HCT116 (cell line): ENCODE measurements at regions not wholly inside any gene's neighbourhood (a gene's known extent, or its start where the extent isn't known, plus 50 kb on each side); places are given as distances from the start of the nearest gene placed in this dataset.

ENCODE experiments used
- ATAC-seq: fragments of 200-7000 bp; cut with Tn5 transposase; 2 replicates; pipeline ENCODE4 v1.9.1; 2020; ENCODE audit warnings: mild to moderate bottlenecking, moderate library complexity
- BruUV-seq: library from RNA; stranded (reverse); fragments of 400-500 nt; replicated peaks from 2 replicates; lab custom pipeline; 2021; lab: Mats Ljungman, UMichigan
- CTCF ChIA-PET: fragments of 300-600 bp; sonication (Branson Sonifier 250); formaldehyde crosslinking; loops from one replicate; lab custom pipeline; 2021; ENCODE audit warnings: antibody characterized with exemption; lab: Charles Lee
- POLR2A ChIA-PET: fragments of 300-600, 350-600 bp; sonication (Branson Sonifier 250); formaldehyde crosslinking; loops from one replicate; lab custom pipeline; 2021; ENCODE audit warnings: antibody characterized with exemption; lab: Charles Lee
- RAD21 ChIA-PET, 2 experiments: fragments of 300-600 bp; sonication (Branson Sonifier 250); formaldehyde crosslinking; loops; one replicate each; lab custom pipeline; 2023; ENCODE audit warnings: low total read pairs in 2 of 2; ENCODE audit not compliant: uncharacterized antibody in 2 of 2, unreplicated experiment in 2 of 2, low non-redundant PET in 1 of 2; lab: Charles Lee
- DNase-seq: peaks from one replicate; pipeline ENCODE4 v3.0.0-alpha.2; 2010; ENCODE audit warnings: low read depth, low spot score
- H2AFZ ChIP-seq: fragments of 200-600 bp; shearing (Covaris generic), sonication (generic); 2 replicates; pipeline ENCODE4 v1.6.1; 2017; ENCODE audit warnings: low read depth, mixed run types, mixed read lengths, antibody characterized with exemption, low read length; ENCODE audit not compliant: poor library complexity, severe bottlenecking
- H3K27ac ChIP-seq: 2 replicates; pipeline ENCODE4 v1.5.1; 2012; ENCODE audit warnings: low read depth, low read length
- H3K27me3 ChIP-seq: fragments of 200-600 bp; sonication (generic); 2 replicates; pipeline ENCODE4 v1.6.1; 2016; ENCODE audit warnings: mixed run types, low read length, mixed read lengths; ENCODE audit not compliant: insufficient read depth
- H3K36me3 ChIP-seq, 2 experiments: fragments of 200-500 bp in 1 of 2; fragments of 200-600 bp in 1 of 2; sonication (Bioruptor generic) in 1 of 2; sonication (generic) in 1 of 2; 2 replicates each; pipeline versions ENCODE4 v1.5.1 to v1.6.1; 2014 to 2016; ENCODE audit warnings: low read length in 2 of 2, inconsistent platforms in 1 of 2, mixed read lengths in 1 of 2, mixed run types in 1 of 2; ENCODE audit not compliant: insufficient read depth in 2 of 2, control insufficient read depth in 1 of 2
- H3K4me1 ChIP-seq, 2 experiments: fragments of 200-600 bp in 1 of 2; sonication (generic) in 1 of 2; 2 replicates each; pipeline versions ENCODE4 v1.5.1 to v1.6.1; 2012 to 2017; ENCODE audit warnings: low read length in 2 of 2, inconsistent platforms in 1 of 2, mild to moderate bottlenecking in 1 of 2, mixed read lengths in 1 of 2, mixed run types in 1 of 2, moderate library complexity in 1 of 2; ENCODE audit not compliant: insufficient read depth in 2 of 2, control insufficient read depth in 1 of 2
- H3K4me2 ChIP-seq: fragments of 200-600 bp; sonication (generic); 2 replicates; pipeline ENCODE4 v1.6.1; 2017; ENCODE audit warnings: mixed run types, low read length, mixed read lengths
- H3K4me3 ChIP-seq, 2 experiments: fragments of 200-600 bp in 1 of 2; sonication (generic) in 1 of 2; replicated peaks in 1 of 2; 2 replicates each; pipeline ENCODE4 v1.5.1; 2011 to 2016; ENCODE audit warnings: low read length in 2 of 2, control low read depth in 1 of 2, low read depth in 1 of 2, mild to moderate bottlenecking in 1 of 2, mixed read lengths in 1 of 2, mixed run types in 1 of 2
- H3K79me2 ChIP-seq: fragments of 200-600 bp; sonication (generic); 2 replicates; pipeline ENCODE4 v1.6.1; 2017; ENCODE audit warnings: mild to moderate bottlenecking, mixed run types, low read length, moderate library complexity, mixed read lengths; ENCODE audit not compliant: insufficient read depth
- H3K9ac ChIP-seq: fragments of 200-600 bp; sonication (generic); 2 replicates; pipeline ENCODE4 v1.6.1; 2016; ENCODE audit warnings: low read length, mixed read lengths
- H3K9me2 ChIP-seq: fragments of 200-600 bp; sonication (generic), shearing (Covaris generic); 2 replicates; pipeline ENCODE4 v1.6.1; 2017; ENCODE audit warnings: mixed run types, mild to moderate bottlenecking, moderate library complexity; ENCODE audit not compliant: insufficient read depth
- H3K9me3 ChIP-seq, 2 experiments: fragments of 200-500 bp in 1 of 2; fragments of 200-600 bp in 1 of 2; sonication (Bioruptor generic) in 1 of 2; sonication (generic) in 1 of 2; 2 replicates each; pipeline ENCODE4 v1.6.1; 2014 to 2017; ENCODE audit warnings: low read length in 2 of 2, mixed read lengths in 2 of 2, inconsistent platforms in 1 of 2, low read depth in 1 of 2, mild to moderate bottlenecking in 1 of 2, mixed run types in 1 of 2, moderate library complexity in 1 of 2; ENCODE audit not compliant: control insufficient read depth in 1 of 2, insufficient read depth in 1 of 2
- H4K20me1 ChIP-seq: fragments of 200-600 bp; sonication (generic), shearing (Covaris generic); 2 replicates; pipeline ENCODE4 v1.6.1; 2017; ENCODE audit warnings: mixed run types, mild to moderate bottlenecking, moderate library complexity; ENCODE audit not compliant: insufficient read depth
- EGR1 ChIP-seq: IDR thresholded peaks from 2 replicates; pipeline ENCODE4 v1.6.1; 2012; ENCODE audit warnings: low read depth
- ELF1 ChIP-seq: IDR thresholded peaks from 2 replicates; pipeline ENCODE4 v1.6.1; 2012; ENCODE audit warnings: low read depth, borderline replicate concordance
- EZH2phosphoT487 ChIP-seq: fragments of 200-600 bp; IDR thresholded peaks from 2 replicates; pipeline ENCODE4 v1.6.1; 2018; ENCODE audit warnings: antibody characterized with exemption, borderline replicate concordance
- POLR2A ChIP-seq: IDR thresholded peaks from 2 replicates; pipeline ENCODE4 v1.7.0; 2011; ENCODE audit warnings: borderline replicate concordance; ENCODE audit not compliant: insufficient read depth, insufficient read length; ENCODE audit errors: extremely low read depth
- POLR2AphosphoS5 ChIP-seq: IDR thresholded peaks from 2 replicates; pipeline ENCODE4 v1.6.1; 2011; ENCODE audit warnings: mild to moderate bottlenecking, low read depth, low read length, moderate library complexity
- RAD21 ChIP-seq: IDR thresholded peaks from 2 replicates; pipeline ENCODE4 v1.6.1; 2012; ENCODE audit warnings: low read depth, mild to moderate bottlenecking
- SIN3A ChIP-seq: IDR thresholded peaks from 2 replicates; pipeline ENCODE4 v1.6.1; 2012; ENCODE audit warnings: low read depth
- TCF7L2 ChIP-seq: IDR thresholded peaks from 2 replicates; pipeline ENCODE4 v1.7.0; 2011; ENCODE audit warnings: borderline replicate concordance, inconsistent platforms; ENCODE audit not compliant: insufficient read depth, insufficient read length; ENCODE audit errors: extremely low read depth
- YY1 ChIP-seq: IDR thresholded peaks from 2 replicates; pipeline ENCODE4 v1.6.1; 2011; ENCODE audit warnings: low read length, low read depth, moderate library complexity, mild to moderate bottlenecking; ENCODE audit not compliant: insufficient replicate concordance; ENCODE audit errors: extremely low read depth
- ZFX ChIP-seq: fragments of 450-650 bp; IDR thresholded peaks from 2 replicates; pipeline ENCODE4 v1.6.1; 2017
- intact Hi-C: fragments of 100-400 bp; cut with micrococcal nuclease; formaldehyde crosslinking; loops from 2 replicates; pipeline ENCODE4 v1.10.0; 2022
- TF ChIP-seq, protein P1 (sequence below), 3 experiments: fragments of 200-600 bp in 1 of 3; sonication (generic) in 1 of 3; IDR thresholded peaks in 2 of 3; conservative IDR thresholded peaks in 1 of 3; 2 replicates each; pipeline ENCODE4 v1.5.1; 2012 to 2017; ENCODE audit warnings: low read depth in 2 of 3, low read length in 2 of 3, antibody characterized with exemption in 1 of 3, borderline replicate concordance in 1 of 3, control low read depth in 1 of 3, mild to moderate bottlenecking in 1 of 3, mixed read lengths in 1 of 3, mixed run types in 1 of 3, moderate library complexity in 1 of 3; ENCODE audit not compliant: insufficient read depth in 1 of 3
- TF ChIP-seq, protein P2 (sequence below): IDR thresholded peaks from 2 replicates; pipeline ENCODE4 v1.6.1; 2011; ENCODE audit warnings: mild to moderate bottlenecking, low read length, moderate library complexity; ENCODE audit not compliant: insufficient replicate concordance; ENCODE audit errors: extremely low read depth
- TF ChIP-seq, protein P3 (sequence below): IDR thresholded peaks from 2 replicates; pipeline ENCODE4 v1.6.1; 2012

DNA sequence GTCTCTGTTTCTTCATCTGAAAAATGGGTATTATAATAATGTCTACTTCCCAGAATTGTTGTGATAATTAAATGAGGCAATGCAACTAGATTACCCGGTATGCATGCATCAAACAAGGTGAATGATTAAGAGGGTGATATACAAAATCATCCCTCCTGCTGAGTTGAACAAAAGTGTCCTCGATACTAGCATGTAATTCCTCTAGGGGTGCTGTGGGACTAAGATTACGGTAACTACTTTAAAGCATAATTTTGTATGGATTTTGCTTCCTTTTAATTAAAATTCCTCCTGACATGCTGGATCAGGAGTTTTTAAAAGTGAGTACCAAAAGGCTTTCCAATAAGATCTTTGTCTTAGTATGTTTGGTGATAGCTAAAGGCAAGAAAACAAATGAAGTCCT, 98.7 kb upstream of the PRMT6 start:
- TF ChIP-seq SIN3A: no peak
- TF ChIP-seq, protein P1, sequence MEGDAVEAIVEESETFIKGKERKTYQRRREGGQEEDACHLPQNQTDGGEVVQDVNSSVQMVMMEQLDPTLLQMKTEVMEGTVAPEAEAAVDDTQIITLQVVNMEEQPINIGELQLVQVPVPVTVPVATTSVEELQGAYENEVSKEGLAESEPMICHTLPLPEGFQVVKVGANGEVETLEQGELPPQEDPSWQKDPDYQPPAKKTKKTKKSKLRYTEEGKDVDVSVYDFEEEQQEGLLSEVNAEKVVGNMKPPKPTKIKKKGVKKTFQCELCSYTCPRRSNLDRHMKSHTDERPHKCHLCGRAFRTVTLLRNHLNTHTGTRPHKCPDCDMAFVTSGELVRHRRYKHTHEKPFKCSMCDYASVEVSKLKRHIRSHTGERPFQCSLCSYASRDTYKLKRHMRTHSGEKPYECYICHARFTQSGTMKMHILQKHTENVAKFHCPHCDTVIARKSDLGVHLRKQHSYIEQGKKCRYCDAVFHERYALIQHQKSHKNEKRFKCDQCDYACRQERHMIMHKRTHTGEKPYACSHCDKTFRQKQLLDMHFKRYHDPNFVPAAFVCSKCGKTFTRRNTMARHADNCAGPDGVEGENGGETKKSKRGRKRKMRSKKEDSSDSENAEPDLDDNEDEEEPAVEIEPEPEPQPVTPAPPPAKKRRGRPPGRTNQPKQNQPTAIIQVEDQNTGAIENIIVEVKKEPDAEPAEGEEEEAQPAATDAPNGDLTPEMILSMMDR (IDR thresholded peaks at IDR 0.05 in 2 of 3, conservative IDR thresholded peaks at IDR 0.05 in 1 of 3; ENCODE audit: borderline replicate concordance in 1 of 3, insufficient read depth in 1 of 3, low read depth in 2 of 3, low read length in 2 of 3): 0 out of 6 replicates have a peak, but pooled peaks of 1 of the 3 experiments have one; percentile 12
- Histone ChIP-seq H3K9ac (no peak overlapping the region), H3K4me2 (no peak overlapping the region), H2AFZ (no peak overlapping the region), H3K4me1 (no peaks in the 10 kb centered on the region), H3K9me2 (no peaks in the 10 kb centered on the region), H3K9me3 (peaks cover 0 to 9% of the 10 kb centered on the region in 2 experiments; a peak in 1 of 4 replicates), H3K36me3 (no peaks in the 10 kb centered on the region), H3K27ac (no peak overlapping the region), H3K27me3 (no peaks in the 10 kb centered on the region), H3K4me3 (no peak overlapping the region), H4K20me1 (no peaks in the 10 kb centered on the region), H3K79me2 (no peaks in the 10 kb centered on the region)
- POLR2A ChIA-PET: no interaction called here
- CTCF ChIA-PET: no interaction called here
- no peak for DNase-seq
- RAD21 ChIA-PET: no interaction called here
- intact Hi-C loops: no loop called here
- no peak for ATAC-seq
- BruUV-seq: no TSS peak

DNA sequence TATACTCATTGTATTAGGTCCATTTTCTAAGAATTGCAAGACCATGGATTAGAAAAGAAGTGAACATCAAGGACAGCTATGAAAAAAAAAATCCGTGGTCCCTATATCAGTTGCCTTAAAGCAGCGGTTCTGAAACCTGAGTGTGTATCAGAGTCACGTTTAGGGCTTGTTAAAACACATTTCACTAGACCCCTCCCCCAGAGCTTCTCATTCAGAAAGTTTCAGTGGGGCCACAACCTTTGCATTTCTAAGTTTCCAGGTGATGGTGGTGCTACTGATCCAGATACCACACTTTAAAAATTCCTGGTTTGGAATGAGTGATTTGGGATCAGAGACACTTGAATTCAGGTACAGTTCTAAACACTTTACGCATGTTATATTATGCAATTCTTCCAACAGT, 96.1 kb upstream of the PRMT6 start:
- RAD21 ChIA-PET: no interaction called here

More for the DNA sequence above, 96.1 kb upstream of the PRMT6 start:
- H3K9me2 ChIP-seq: no peaks in the 10 kb centered on the region
- no peaks in the 10 kb centered on the region for H3K36me3 ChIP-seq
- H3K9ac ChIP-seq: no peak overlapping the region
- no peak for ATAC-seq
- H3K4me1 ChIP-seq: no peaks in the 10 kb centered on the region
- H2AFZ ChIP-seq: no peak overlapping the region
- BruUV-seq: no TSS peak
- no peak for TF ChIP-seq TCF7L2
- no peak for TF ChIP-seq ZFX
- TF ChIP-seq RAD21: no peak
- TF ChIP-seq, protein P2, sequence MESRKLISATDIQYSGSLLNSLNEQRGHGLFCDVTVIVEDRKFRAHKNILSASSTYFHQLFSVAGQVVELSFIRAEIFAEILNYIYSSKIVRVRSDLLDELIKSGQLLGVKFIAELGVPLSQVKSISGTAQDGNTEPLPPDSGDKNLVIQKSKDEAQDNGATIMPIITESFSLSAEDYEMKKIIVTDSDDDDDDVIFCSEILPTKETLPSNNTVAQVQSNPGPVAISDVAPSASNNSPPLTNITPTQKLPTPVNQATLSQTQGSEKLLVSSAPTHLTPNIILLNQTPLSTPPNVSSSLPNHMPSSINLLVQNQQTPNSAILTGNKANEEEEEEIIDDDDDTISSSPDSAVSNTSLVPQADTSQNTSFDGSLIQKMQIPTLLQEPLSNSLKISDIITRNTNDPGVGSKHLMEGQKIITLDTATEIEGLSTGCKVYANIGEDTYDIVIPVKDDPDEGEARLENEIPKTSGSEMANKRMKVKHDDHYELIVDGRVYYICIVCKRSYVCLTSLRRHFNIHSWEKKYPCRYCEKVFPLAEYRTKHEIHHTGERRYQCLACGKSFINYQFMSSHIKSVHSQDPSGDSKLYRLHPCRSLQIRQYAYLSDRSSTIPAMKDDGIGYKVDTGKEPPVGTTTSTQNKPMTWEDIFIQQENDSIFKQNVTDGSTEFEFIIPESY: no peak
- TF ChIP-seq POLR2AphosphoS5: no peak
- no peak for TF ChIP-seq EZH2phosphoT487
- TF ChIP-seq POLR2A: no peak
- TF ChIP-seq, protein P1 (IDR thresholded peaks at IDR 0.05 in 2 of 3, conservative IDR thresholded peaks at IDR 0.05 in 1 of 3; ENCODE audit: borderline replicate concordance in 1 of 3, insufficient read depth in 1 of 3, low read depth in 2 of 3, low read length in 2 of 3): no peak
- no peak for TF ChIP-seq ELF1
- no peak for TF ChIP-seq EGR1
- TF ChIP-seq YY1: no peak
- TF ChIP-seq, protein P3, sequence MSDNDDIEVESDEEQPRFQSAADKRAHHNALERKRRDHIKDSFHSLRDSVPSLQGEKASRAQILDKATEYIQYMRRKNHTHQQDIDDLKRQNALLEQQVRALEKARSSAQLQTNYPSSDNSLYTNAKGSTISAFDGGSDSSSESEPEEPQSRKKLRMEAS: no peak
- no peaks in the 10 kb centered on the region for H3K79me2 ChIP-seq
- intact Hi-C loops: no loop called here
- ChIA-PET CTCF (no interaction called here), POLR2A (no interaction called here)
- no peaks in the 10 kb centered on the region for H3K27me3 ChIP-seq
- H3K4me2 ChIP-seq: no peak overlapping the region
- no peak overlapping the region for H3K4me3 ChIP-seq
- peaks cover 0 to 11% of the 10 kb centered on the region in 2 experiments; a peak in 1 of 4 replicates for H3K9me3 ChIP-seq
- DNase-seq: no peak
- no peaks in the 10 kb centered on the region for H4K20me1 ChIP-seq
- H3K27ac ChIP-seq: no peak overlapping the region
